ENCODE measurements at regions not wholly inside any gene's neighbourhood (a gene's known extent, or its start where the extent isn't known, plus 50 kb on each side); places are given as distances from the start of the nearest gene placed in this dataset.
"Not testable (repeated sequence)": the region's sequence is repeated elsewhere in the genome, so short reads cannot be mapped to it uniquely, and the experiment has no call there.

DNA sequence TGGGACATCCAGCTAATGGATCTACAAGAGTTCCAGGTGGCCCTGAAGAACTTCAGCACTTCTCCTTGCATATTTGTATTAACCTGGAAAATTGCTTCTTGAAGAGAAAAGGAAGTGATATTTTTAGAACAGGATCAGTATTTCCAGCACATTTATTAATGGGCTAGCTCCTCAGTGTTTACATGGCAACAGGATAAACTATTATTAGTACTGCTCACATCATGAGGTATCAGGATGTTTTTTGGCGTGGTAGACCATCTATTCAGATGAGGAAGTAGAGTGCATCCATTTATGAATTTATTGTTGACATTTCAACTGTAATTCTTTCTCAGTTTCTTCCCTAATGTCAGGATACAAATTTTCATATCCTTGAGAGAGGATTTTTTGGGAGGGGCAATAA lies 144.4 kb downstream of the KCNRG start:
- no peak for DNase-seq

DNA sequence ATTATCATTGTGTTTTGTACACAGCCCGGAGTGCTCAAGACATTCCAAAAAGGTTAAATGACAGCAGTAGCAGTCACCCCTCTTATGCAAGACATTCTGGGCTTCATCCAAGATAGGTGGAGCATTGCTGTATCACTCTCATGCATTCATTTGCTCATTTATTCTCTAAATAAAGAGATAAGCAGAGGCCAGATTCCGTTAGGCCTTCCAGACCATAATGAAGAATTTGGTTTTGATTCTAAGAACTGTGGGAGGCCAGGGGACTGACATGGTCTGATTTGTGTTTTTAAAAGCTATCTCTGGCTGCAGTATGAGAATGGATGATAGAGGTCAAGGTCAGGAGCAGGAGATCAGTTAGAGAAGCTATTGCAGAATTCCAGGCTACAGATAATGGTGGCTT lies 145.8 kb downstream of the KCNRG start:
- DNase-seq: no peak

DNA sequence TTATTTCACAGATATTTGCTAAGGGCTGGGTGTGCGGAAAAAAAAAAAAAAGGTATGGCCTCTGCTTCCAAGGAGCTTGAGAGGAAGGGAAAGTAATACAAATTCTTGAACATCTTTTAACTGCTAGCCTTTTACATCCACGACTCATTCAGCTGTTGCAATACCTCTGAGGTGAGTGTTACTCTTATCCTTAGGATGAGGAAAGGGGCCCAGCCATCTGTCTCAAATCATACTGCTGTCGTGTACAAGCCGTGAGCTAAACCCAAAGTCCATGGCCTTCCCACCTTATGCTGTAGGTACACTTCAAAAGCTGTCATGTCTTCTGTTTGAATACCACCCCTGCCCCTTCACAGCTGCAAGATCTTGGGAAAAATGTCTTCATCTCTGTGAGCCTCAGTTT lies 146.8 kb downstream of the KCNRG start:
- no peak for DNase-seq

DNA sequence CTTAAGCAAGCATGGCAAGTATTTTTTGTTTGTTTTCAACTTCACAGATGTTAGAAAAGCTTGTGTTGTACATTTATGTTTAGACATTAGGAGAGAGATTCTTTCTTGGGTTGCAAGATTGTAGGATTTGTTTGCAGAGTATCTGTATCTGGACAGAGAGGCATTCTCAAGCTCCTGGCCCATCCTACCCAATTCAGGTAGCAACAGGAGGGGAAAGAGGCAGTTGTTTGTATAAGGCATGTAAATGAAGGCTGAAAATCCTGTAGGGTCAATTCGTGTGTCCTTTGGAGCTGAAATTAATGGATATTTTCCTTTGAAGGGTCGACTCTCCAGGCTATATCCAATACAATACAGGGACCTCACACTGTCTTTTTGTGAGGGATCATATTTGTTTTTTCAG lies 147.3 kb downstream of the KCNRG start:
- DNase-seq: no peak

DNA sequence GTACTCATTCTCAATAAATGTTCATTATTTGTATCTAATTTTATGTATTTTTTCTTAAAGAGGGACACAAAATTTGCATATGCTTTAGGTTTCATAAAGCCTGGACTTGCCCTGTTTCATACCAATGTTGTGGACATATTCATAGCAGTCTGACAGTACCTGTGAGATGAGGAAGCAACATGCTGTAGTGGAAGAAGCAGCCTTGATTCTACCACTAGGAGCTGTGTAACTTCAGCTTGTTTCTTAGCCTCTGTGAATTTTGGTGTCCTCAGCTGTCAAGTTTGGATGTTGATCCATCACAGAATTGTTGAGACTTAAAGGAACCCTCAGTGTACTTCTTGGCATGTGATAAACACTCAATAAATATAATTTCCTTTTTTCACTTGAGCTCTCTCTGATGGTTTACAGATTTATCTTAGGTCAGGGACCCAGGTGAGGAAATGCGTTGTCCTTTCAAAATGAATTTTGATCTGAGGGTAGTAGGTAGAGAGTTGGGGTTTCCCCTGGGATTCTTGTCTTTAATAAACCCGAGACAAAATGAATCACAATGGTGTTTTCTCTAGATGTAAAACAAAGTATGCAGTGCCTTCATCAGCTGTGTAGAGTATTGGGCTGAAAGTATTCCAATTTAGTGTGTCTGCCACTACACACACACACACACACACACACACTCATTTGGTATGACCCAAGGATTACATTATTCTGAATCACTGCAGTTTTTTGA lies 152.1 kb downstream of the KCNRG start:
- DNase-seq: no peak

DNA sequence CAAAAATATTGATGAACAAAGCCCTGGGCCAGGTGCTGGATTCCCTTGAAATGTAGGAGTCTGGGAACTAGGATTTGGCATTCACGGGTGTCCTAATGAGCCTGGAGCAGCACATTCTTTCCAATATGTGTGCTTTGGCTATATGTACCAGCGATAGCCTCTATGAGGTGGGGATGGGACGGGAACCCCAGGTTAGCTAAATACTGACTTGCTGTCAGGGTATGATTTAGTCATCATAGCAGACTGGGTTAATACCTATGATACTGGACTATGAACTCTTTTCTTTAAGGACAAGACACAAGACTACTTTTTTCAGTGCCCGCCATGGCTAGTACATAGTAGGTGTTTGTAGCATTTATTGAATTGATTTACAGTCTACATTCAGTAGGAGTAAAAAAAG lies 152.7 kb downstream of the KCNRG start:
- no peak for DNase-seq

- DNase-seq: no peak
Measured at GRCh38 chr13:50168786-50169185, 153.5 kb downstream of the KCNRG start.

GRCh38 chr13:50170447-50171037 lies 155.3 kb downstream of the KCNRG start:
- no peak for DNase-seq

DNA sequence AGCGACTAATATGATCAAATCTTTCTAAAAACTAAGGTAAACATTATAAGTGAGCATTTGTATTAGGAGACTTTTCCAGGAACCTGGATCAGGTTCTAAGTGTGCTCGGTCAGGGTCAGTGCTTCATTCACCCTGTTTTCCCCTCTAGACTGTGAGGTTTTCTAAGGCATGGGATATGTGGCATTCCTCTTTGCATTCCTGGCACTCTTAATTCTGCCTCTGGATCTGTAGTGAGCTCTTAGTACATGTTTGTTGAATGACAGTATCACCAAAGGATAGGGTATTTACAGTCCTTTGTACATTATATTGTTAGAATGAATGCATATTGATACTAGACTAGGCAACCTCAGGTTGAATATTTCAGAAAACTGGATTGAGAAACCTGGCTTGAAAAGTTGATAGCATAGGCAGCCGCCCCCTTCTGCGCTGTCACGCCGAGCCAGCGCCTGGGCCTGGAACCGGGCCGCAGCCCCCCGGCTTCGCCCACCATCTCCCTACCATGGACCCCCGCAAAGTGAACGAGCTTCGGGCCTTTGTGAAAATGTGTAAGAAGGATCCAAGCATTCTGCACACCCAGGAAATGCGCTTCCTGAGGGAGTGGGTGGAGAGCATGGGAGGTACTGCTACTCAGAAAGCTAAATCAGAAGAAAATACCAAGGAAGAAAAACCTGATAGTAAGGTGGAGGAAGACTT lies 156.5 kb downstream of the KCNRG start:
- no peak for DNase-seq

DNA sequence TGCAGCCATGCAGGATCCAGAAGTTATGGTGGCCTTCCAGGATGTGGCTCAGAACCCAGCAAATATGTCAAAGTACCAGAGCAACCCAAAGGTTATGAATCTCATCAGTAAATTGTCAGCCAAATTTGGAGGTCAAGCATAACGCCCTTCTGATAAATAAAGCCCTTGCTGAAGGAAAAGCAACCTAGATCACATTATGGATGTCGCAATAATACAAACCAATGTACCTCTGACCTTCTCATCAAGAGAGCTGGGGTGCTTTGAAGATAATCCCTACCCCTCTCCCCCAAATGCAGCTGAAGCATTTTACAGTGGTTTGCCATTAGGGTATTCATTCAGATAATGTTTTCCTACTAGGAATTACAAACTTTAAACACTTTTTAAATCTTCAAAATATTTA lies 157.8 kb downstream of the KCNRG start:
- DNase-seq: not testable (repeated sequence)

GRCh38 chr13:50174630-50175029 lies 159.4 kb downstream of the KCNRG start:
- DNase-seq: no peak

GRCh38 chr13:50179977-50180376 lies 164.7 kb downstream of the KCNRG start:
- no peak for DNase-seq

DNA sequence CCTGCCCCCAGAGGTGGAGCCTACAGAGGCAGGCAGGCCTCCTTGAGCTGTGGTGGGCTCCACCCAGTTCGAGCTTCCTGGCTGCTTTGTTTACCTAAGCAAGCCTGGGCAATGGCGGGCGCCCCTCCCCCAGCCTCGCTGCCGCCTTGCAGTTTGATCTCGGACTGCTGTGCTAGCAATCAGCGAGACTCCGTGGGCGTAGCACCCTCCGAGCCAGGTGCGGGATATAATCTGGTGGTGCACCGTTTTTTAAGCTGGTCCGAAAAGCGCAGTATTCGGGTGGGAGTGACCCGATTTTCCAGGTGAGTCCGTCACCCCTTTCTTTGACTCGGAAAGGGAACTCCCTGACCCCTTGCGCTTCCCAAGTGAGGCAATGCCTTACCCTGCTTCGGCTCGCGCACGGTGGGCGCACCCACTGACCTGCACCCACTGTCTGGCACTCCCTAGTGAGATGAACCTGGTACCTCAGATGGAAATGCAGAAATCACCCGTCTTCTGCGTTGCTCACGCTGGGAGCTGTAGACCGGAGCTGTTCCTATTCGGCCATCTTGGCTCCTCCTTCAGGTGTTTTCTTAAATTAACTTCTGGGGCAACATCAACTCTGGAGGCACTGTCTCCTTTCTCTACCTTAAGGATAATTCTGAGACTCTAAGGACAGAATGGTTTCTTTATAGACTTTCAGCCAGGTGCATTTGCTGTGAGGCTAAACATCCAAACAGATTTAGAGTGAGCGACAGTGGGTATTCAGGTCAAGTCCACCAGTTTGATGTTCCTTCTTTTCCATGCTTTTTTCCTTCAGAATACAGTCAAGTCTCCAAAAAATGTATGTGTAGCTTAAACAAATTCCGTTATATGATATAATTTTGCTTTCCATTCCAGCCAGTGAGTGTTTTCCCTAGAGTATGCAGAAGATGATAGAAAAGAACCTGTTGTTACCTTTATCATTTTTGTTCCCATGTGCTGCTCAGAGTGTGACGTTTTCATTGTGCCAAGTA lies 170.8 kb downstream of the KCNRG start:
- not testable (repeated sequence) for DNase-seq

DNA sequence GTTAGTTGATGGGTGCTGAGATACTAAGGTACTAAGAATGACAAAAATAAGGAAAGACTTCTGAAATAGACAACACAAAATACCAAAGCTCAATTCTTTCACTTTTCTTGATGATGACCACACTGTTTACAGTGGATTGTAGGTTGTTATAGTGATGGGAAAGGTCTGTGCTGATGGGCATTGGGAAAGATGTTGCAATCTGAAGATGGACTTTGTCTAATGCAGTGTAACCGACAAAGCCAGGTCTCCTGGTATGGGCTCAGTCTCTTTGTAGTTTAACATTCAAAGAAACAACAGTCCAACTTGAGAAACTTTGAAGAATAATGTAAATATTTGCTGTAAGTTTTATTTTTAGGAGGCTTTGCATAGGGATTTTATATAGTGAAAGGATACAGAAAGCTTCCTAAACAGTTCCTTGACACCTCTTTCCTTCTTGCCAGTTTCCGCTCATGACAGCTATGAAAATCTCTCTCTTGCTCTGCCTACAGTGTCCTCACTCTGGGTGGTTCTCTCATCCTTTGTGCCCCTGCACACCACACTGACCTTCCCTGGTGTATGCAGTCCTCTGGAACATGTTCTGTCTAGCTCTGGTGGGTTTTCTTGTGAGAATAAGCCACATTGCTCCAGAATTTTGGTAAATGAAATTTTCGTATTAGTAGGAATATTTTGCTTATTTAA lies 172.2 kb downstream of the KCNRG start:
- no peak for DNase-seq

- DNase-seq: no peak
Measured at GRCh38 chr13:50188696-50189095, 173.5 kb downstream of the KCNRG start.

- peak; percentile 35 for DNase-seq
Measured at GRCh38 chr13:50189450-50189849, 174.2 kb downstream of the KCNRG start.

- no peak for DNase-seq
Measured at GRCh38 chr13:50191004-50191403, 175.8 kb downstream of the KCNRG start.

GRCh38 chr13:50192272-50192813 lies 177.1 kb downstream of the KCNRG start:
- DNase-seq: no peak

DNA sequence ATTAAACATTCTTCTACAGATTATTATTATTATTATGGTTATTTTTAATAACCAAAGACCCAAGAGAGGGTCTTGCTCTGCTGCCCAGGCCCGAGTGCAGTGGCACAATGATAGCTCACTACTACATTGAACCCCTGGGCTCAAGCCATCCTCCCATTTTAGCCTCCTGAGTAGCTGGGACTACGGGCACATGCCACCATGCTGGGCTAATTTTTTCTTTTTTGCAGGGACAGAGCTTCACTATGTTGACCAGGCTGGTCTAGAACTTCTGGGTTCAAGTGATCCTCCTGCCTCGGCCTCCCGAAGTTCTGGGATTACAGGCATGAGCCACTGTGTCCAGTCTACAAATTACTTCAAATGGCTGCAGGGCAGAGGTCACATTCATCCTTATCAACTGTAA lies 179.8 kb downstream of the KCNRG start:
- no peak for DNase-seq

DNA sequence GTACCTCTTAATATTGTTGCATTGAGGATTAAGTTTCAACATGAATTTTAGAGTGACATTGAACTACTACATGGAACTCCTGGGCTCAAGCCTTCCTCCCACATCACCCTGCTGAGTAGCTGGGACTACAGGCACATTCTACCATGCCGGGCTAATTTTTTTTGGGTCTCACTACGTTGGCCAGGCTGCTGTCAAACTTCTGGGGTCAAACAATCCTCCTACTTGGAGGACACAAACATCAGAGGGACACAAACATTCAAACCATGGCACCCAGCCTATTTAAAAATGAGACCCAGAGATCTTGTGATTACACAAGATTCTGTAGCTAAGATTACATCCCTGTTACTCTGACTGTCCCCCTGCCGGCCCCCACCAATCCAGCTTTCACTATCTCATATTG lies 180.9 kb downstream of the KCNRG start:
- no peak for DNase-seq

DNA sequence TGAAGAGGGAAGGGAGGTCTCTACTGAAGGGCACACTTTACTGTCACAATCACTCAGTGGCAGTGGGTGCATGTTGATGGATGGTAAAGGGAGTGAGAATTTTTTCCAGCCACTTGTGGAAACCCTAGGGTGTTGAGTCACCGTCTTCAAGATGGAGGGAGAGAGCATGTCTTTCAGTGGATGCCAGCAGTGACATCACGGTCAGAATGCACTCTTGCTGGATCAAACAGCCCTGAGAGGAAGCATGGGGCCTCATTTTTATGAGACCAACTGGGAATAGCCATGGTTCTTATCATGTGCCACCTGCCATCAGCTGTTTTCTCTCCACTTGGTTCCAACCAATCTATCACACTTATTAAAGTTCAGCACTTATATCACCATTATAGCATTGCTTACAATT lies 182.5 kb downstream of the KCNRG start:
- no peak for DNase-seq

DNA sequence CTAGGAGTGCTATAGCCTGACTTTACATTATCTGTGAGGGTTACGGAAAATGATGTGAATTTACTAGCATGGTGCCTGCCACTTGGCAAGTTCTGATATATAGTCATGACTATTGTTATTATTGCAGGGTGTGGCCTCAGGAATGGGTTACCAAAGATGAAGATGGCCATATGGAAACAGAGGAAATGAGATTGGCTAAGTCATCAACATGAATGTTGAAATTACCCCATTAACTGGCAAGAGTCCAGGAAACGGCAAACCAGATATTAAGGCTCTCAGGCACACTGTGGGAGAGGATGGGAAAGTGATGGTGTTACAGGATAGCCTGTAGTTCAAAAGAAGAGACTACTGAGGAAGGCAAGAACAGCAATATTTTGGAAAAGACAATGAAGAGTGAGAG lies 183.3 kb downstream of the KCNRG start:
- DNase-seq: no peak
